HEK293 (cell line): ENCODE measurements at regions not wholly inside any gene's neighbourhood (a gene's known extent, or its start where the extent isn't known, plus 50 kb on each side); places are given as distances from the start of the nearest gene placed in this dataset.

Experiments used
- CTCF ChIA-PET: fragments of 350-600 bp; formaldehyde crosslinking; extraction: SDS; loops from one replicate; lab custom pipeline; 2021; ENCODE audit warnings: antibody characterized with exemption; lab: Yijun Ruan, JAX
- POLR2A ChIA-PET: fragments of 300-600 bp; formaldehyde crosslinking; extraction: SDS; loops from one replicate; lab custom pipeline; 2020; ENCODE audit warnings: antibody characterized with exemption, inconsistent platforms; lab: Yijun Ruan, JAX
- H3K27ac ChIP-seq: fragments of 200-500 bp; sonication (Bioruptor generic); 2 replicates; pipeline ENCODE4 v1.5.1; 2014; ENCODE audit warnings: low read depth, low read length, control low read depth, inconsistent platforms; ENCODE audit errors: extremely low read depth
- H3K36me3 ChIP-seq, 2 experiments: fragments of 200-500 bp in 1 of 2; sonication (Bioruptor generic) in 1 of 2; 1 replicate in 1 of 2; 2 replicates in 1 of 2; pipeline ENCODE4 v1.5.1; 2014 to 2017; ENCODE audit warnings: inconsistent platforms in 2 of 2, low read length in 2 of 2; ENCODE audit not compliant: control insufficient read depth in 2 of 2, insufficient read depth in 1 of 2
- H3K4me1 ChIP-seq: fragments of 200-500 bp; sonication (Bioruptor generic); 2 replicates; pipeline ENCODE4 v1.5.1; 2014; ENCODE audit warnings: mild to moderate bottlenecking, low read length, inconsistent platforms; ENCODE audit not compliant: control insufficient read depth, insufficient read depth
- H3K4me3 ChIP-seq: 2 replicates; pipeline ENCODE4 v1.5.1; 2011; ENCODE audit warnings: low read depth, mild to moderate bottlenecking, control low read depth, low read length, moderate library complexity
- H3K9me3 ChIP-seq: fragments of 200-500 bp; sonication (Bioruptor generic); 2 replicates; pipeline ENCODE4 v1.5.1; 2014; ENCODE audit warnings: low read depth, low read length, inconsistent platforms; ENCODE audit not compliant: control insufficient read depth, insufficient read depth
- INSM2 ChIP-seq: fragments of 450-650 bp; formaldehyde crosslinking; IDR thresholded peaks from 2 replicates; pipeline ENCODE4 v1.5.1; 2016; ENCODE audit warnings: missing biosample characterization, missing genetic modification characterization
- KLF7 ChIP-seq: fragments of 450-650 bp; formaldehyde crosslinking; IDR thresholded peaks from 2 replicates; pipeline ENCODE4 v1.5.1; 2016; ENCODE audit warnings: missing biosample characterization, missing genetic modification characterization, borderline replicate concordance
- OVOL3 ChIP-seq: fragments of 450-650 bp; formaldehyde crosslinking; IDR thresholded peaks from 2 replicates; pipeline ENCODE4 v1.5.1; 2016; ENCODE audit warnings: missing biosample characterization, missing genetic modification characterization
- ZBTB10 ChIP-seq: fragments of 450-650 bp; formaldehyde crosslinking; IDR thresholded peaks from 2 replicates; pipeline ENCODE4 v1.5.1; 2016; ENCODE audit warnings: missing biosample characterization, missing genetic modification characterization
- ZBTB26 ChIP-seq: fragments of 450-650 bp; formaldehyde crosslinking; optimal IDR thresholded peaks from 2 replicates; pipeline ENCODE3; 2016; ENCODE audit warnings: missing biosample characterization, mild to moderate bottlenecking, missing genetic modification characterization
- ZFHX2 ChIP-seq: fragments of 450-650 bp; formaldehyde crosslinking; conservative IDR thresholded peaks from 2 replicates; pipeline ENCODE4 v1.5.1; 2016; ENCODE audit warnings: missing biosample characterization, missing genetic modification characterization
- ZNF146 ChIP-seq: fragments of 450-650 bp; formaldehyde crosslinking; IDR thresholded peaks from 2 replicates; pipeline ENCODE4 v1.5.1; 2016; ENCODE audit warnings: missing biosample characterization, missing genetic modification characterization
- ZNF274 ChIP-seq, 2 experiments: fragments of 200-500 bp in 1 of 2; fragments of 450-650 bp in 1 of 2; sonication (Bioruptor generic) in 1 of 2; formaldehyde crosslinking in 1 of 2; IDR thresholded peaks; 2 replicates each; pipeline versions ENCODE4 v1.5.1 to v1.6.1; 2014 to 2016; ENCODE audit warnings: borderline replicate concordance in 1 of 2, inconsistent platforms in 1 of 2, low read length in 1 of 2, missing biosample characterization in 1 of 2, missing genetic modification characterization in 1 of 2
- ZNF350 ChIP-seq: fragments of 450-650 bp; formaldehyde crosslinking; IDR thresholded peaks from 2 replicates; pipeline ENCODE4 v1.5.0; 2017; ENCODE audit warnings: missing biosample characterization, mild to moderate bottlenecking, missing genetic modification characterization
- ZNF391 ChIP-seq: fragments of 450-650 bp; formaldehyde crosslinking; IDR thresholded peaks from 2 replicates; pipeline ENCODE4 v1.5.1; 2016; ENCODE audit warnings: low read depth, missing biosample characterization, missing genetic modification characterization, borderline replicate concordance
- ZNF654 ChIP-seq: fragments of 450-650 bp; formaldehyde crosslinking; IDR thresholded peaks from 2 replicates; pipeline ENCODE4 v1.5.1; 2016; ENCODE audit warnings: low read depth, missing biosample characterization, missing genetic modification characterization
- ZNF658 ChIP-seq: fragments of 450-650 bp; formaldehyde crosslinking; IDR thresholded peaks from 2 replicates; pipeline ENCODE4; 2016; ENCODE audit warnings: missing biosample characterization, missing genetic modification characterization
- ZNF664 ChIP-seq: fragments of 450-650 bp; formaldehyde crosslinking; IDR thresholded peaks from 2 replicates; pipeline ENCODE4 v1.5.1; 2016; ENCODE audit warnings: missing biosample characterization, missing genetic modification characterization
- ZNF670 ChIP-seq: fragments of 450-650 bp; formaldehyde crosslinking; IDR thresholded peaks from 2 replicates; pipeline ENCODE4 v1.5.1; 2016; ENCODE audit warnings: missing biosample characterization, missing genetic modification characterization, low read depth
- ZNF777 ChIP-seq: fragments of 450-650 bp; formaldehyde crosslinking; IDR thresholded peaks from 2 replicates; pipeline ENCODE4 v1.5.1; 2017; ENCODE audit warnings: missing biosample characterization, missing genetic modification characterization, borderline replicate concordance
- TF ChIP-seq, protein P1 (sequence below): fragments of 450-650 bp; formaldehyde crosslinking; IDR thresholded peaks from 2 replicates; pipeline ENCODE4 v1.5.1; 2016; ENCODE audit warnings: missing biosample characterization, missing genetic modification characterization, borderline replicate concordance
- TF ChIP-seq, protein P2 (sequence below): fragments of 450-650 bp; formaldehyde crosslinking; IDR thresholded peaks from 2 replicates; pipeline ENCODE4 v1.5.1; 2016; ENCODE audit warnings: missing biosample characterization, missing genetic modification characterization, borderline replicate concordance

- H3K9me3 ChIP-seq = no peaks in the 10 kb centered on the region
- no peak overlapping the region for H3K4me3 ChIP-seq
- no peaks in the 10 kb centered on the region for H3K4me1 ChIP-seq
- POLR2A ChIA-PET = no interaction called here
- CTCF ChIA-PET = no interaction called here
- no peaks in the 10 kb centered on the region for H3K36me3 ChIP-seq
- TF ChIP-seq ZNF670 (tag by site-specific recombination) = no peak
- TF ChIP-seq, protein P1, sequence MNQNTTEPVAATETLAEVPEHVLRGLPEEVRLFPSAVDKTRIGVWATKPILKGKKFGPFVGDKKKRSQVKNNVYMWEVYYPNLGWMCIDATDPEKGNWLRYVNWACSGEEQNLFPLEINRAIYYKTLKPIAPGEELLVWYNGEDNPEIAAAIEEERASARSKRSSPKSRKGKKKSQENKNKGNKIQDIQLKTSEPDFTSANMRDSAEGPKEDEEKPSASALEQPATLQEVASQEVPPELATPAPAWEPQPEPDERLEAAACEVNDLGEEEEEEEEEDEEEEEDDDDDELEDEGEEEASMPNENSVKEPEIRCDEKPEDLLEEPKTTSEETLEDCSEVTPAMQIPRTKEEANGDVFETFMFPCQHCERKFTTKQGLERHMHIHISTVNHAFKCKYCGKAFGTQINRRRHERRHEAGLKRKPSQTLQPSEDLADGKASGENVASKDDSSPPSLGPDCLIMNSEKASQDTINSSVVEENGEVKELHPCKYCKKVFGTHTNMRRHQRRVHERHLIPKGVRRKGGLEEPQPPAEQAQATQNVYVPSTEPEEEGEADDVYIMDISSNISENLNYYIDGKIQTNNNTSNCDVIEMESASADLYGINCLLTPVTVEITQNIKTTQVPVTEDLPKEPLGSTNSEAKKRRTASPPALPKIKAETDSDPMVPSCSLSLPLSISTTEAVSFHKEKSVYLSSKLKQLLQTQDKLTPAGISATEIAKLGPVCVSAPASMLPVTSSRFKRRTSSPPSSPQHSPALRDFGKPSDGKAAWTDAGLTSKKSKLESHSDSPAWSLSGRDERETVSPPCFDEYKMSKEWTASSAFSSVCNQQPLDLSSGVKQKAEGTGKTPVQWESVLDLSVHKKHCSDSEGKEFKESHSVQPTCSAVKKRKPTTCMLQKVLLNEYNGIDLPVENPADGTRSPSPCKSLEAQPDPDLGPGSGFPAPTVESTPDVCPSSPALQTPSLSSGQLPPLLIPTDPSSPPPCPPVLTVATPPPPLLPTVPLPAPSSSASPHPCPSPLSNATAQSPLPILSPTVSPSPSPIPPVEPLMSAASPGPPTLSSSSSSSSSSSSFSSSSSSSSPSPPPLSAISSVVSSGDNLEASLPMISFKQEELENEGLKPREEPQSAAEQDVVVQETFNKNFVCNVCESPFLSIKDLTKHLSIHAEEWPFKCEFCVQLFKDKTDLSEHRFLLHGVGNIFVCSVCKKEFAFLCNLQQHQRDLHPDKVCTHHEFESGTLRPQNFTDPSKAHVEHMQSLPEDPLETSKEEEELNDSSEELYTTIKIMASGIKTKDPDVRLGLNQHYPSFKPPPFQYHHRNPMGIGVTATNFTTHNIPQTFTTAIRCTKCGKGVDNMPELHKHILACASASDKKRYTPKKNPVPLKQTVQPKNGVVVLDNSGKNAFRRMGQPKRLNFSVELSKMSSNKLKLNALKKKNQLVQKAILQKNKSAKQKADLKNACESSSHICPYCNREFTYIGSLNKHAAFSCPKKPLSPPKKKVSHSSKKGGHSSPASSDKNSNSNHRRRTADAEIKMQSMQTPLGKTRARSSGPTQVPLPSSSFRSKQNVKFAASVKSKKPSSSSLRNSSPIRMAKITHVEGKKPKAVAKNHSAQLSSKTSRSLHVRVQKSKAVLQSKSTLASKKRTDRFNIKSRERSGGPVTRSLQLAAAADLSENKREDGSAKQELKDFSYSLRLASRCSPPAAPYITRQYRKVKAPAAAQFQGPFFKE (tag by site-specific recombination) = no peak
- TF ChIP-seq OVOL3 (tag by site-specific recombination) = no peak
- TF ChIP-seq ZNF391 = no peak
- TF ChIP-seq INSM2 (tag by site-specific recombination) = no peak
- TF ChIP-seq ZNF777 = no peak
- TF ChIP-seq ZFHX2 = no peak
- TF ChIP-seq ZNF664 (tag by site-specific recombination) = no peak
- no peak for TF ChIP-seq ZBTB10 (tag by site-specific recombination)
- H3K27ac ChIP-seq = no peak overlapping the region
Measured at GRCh38 chr14:101033006-101033405, 129.5 kb upstream of the RTL1 start.

- Histone ChIP-seq H3K4me3 (no peak overlapping the region), H3K4me1 (no peaks in the 10 kb centered on the region), H3K9me3 (no peaks in the 10 kb centered on the region), H3K27ac (no peak overlapping the region), H3K36me3 (no peaks in the 10 kb centered on the region)
- ChIA-PET POLR2A (no interaction called here), CTCF (no interaction called here)
- TF ChIP-seq ZNF274 (IDR thresholded peaks at IDR 0.05; ENCODE audit: low read length) = no peak
- TF ChIP-seq ZNF274 (tag by site-specific recombination; IDR thresholded peaks at IDR 0.05; ENCODE audit: borderline replicate concordance) = no peak
- TF ChIP-seq ZNF350 = no peak
- TF ChIP-seq ZNF654 (tag by site-specific recombination) = no peak
- TF ChIP-seq ZNF658 (tag by site-specific recombination) = no peak
- TF ChIP-seq KLF7 (tag by site-specific recombination) = no peak
- TF ChIP-seq ZNF146 (tag by site-specific recombination) = no peak
- TF ChIP-seq ZBTB26 (tag by site-specific recombination) = no peak
- TF ChIP-seq, protein P2, sequence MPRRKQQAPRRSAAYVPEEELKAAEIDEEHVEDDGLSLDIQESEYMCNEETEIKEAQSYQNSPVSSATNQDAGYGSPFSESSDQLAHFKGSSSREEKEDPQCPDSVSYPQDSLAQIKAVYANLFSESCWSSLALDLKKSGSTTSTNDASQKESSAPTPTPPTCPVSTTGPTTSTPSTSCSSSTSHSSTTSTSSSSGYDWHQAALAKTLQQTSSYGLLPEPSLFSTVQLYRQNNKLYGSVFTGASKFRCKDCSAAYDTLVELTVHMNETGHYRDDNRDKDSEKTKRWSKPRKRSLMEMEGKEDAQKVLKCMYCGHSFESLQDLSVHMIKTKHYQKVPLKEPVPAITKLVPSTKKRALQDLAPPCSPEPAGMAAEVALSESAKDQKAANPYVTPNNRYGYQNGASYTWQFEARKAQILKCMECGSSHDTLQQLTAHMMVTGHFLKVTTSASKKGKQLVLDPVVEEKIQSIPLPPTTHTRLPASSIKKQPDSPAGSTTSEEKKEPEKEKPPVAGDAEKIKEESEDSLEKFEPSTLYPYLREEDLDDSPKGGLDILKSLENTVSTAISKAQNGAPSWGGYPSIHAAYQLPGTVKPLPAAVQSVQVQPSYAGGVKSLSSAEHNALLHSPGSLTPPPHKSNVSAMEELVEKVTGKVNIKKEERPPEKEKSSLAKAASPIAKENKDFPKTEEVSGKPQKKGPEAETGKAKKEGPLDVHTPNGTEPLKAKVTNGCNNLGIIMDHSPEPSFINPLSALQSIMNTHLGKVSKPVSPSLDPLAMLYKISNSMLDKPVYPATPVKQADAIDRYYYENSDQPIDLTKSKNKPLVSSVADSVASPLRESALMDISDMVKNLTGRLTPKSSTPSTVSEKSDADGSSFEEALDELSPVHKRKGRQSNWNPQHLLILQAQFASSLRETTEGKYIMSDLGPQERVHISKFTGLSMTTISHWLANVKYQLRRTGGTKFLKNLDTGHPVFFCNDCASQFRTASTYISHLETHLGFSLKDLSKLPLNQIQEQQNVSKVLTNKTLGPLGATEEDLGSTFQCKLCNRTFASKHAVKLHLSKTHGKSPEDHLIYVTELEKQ = no peak
Measured at GRCh38 chr14:101033446-101034165, 130.1 kb upstream of the RTL1 start.
